MM.1S (cell line): ENCODE measurements at regions not wholly inside any gene's neighbourhood (a gene's known extent, or its start where the extent isn't known, plus 50 kb on each side); places are given as distances from the start of the nearest gene placed in this dataset.

Experiments
- EZH2 ChIP-seq: fragments of 300-600 bp; sonication (generic); optimal IDR thresholded peaks from 2 replicates; pipeline ENCODE3; 2017; ENCODE audit warnings: low read depth, mild to moderate bottlenecking, antibody characterized with exemption, low read length, mixed read lengths
- TF ChIP-seq, protein P1 (sequence below): fragments of 300-600 bp; sonication (generic); IDR thresholded peaks from 2 replicates; pipeline ENCODE4 v1.5.1; 2016; ENCODE audit warnings: antibody characterized with exemption, low read length, mixed read lengths

DNA sequence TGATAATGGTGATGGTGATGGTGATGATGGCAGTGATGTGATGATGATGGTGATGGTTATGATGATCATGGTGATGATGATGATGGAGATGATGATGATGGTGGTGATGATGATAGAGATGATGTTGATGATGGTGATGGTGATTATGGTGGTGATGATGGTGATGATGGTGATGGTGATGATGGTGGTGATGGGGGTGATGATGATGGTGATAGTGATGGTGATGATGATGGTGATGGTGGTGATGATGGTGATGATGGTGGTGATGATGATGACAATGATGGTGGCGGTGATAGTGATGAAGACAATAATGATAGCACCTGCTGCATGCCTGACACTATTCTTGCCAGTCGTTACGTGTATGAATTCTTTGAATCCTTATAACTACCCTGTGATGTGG is 317.9 kb upstream of the AJAP1 start:
- TF ChIP-seq, protein P1, sequence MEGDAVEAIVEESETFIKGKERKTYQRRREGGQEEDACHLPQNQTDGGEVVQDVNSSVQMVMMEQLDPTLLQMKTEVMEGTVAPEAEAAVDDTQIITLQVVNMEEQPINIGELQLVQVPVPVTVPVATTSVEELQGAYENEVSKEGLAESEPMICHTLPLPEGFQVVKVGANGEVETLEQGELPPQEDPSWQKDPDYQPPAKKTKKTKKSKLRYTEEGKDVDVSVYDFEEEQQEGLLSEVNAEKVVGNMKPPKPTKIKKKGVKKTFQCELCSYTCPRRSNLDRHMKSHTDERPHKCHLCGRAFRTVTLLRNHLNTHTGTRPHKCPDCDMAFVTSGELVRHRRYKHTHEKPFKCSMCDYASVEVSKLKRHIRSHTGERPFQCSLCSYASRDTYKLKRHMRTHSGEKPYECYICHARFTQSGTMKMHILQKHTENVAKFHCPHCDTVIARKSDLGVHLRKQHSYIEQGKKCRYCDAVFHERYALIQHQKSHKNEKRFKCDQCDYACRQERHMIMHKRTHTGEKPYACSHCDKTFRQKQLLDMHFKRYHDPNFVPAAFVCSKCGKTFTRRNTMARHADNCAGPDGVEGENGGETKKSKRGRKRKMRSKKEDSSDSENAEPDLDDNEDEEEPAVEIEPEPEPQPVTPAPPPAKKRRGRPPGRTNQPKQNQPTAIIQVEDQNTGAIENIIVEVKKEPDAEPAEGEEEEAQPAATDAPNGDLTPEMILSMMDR: no peak
- TF ChIP-seq EZH2: no peak
